Bone marrow (tissue), 2 donors: ENCODE measurements at regions not wholly inside any gene's neighbourhood (a gene's known extent, or its start where the extent isn't known, plus 50 kb on each side); places are given as distances from the start of the nearest gene placed in this dataset.

ENCODE experiments used
- DNase-seq, 2 donors: peaks; one replicate each; lab custom pipeline; 2025; lab: John Stamatoyannopoulos, UW

DNA sequence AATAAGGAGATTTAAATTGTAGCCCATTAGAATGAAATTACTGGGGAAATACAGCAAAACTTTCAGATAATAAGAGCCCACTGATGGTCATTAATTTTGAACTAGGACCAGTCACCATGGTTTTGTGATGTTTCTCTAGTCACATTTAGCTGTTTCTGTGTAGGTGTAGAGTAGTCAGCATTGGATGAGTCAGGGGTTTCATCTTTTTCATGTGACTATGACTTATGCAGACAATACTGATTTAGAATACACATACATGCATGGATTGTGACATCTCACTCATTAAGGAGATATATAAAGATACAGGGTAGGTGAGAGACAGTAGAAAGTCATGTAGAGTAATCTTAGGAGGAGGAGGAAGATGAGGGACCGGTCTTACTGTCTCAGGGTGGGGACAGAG is 1192.7 kb downstream of the KCNT2 start:
- no peak for DNase-seq

DNA sequence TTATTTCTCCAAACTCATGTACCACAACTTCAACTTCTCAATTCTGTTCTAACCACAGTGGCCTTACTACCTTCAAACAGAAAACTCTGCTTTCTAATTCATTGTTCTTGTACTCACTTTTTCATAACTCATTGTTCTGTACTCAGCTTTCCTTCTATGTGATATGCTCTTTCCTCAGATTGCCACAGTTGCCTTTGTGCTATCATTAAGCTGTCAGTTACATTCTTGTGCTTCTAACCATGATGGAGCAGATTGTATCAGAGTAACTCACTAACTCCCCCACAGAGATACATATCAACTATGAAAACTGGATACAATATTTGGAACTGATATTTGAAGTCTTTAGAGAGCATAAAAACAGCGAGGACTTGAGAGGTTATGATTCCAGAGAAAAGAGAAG is 1213.7 kb downstream of the KCNT2 start:
- no peak for DNase-seq

DNA sequence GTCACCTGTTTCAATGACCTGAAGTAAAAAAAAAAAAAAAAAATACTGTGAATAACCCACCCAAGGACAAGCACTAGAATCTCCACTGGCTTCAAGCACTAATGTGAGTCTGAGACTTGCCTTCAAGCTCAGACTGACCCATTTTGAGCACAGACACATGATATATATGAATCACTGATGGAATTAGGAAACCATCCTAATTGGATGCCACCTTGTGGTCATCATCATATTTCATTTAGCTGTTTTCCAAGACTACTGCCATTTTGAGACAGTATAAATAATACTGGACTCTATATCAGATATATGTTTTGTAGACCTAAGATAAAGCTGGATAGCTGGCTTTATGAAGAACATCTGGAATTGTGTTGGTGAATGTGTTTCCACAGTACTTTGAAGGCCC is 1232.0 kb downstream of the KCNT2 start:
- DNase-seq = no peak

GRCh38 chr1:195373856-195374255 is 1234.4 kb downstream of the KCNT2 start:
- no peak for DNase-seq

DNA sequence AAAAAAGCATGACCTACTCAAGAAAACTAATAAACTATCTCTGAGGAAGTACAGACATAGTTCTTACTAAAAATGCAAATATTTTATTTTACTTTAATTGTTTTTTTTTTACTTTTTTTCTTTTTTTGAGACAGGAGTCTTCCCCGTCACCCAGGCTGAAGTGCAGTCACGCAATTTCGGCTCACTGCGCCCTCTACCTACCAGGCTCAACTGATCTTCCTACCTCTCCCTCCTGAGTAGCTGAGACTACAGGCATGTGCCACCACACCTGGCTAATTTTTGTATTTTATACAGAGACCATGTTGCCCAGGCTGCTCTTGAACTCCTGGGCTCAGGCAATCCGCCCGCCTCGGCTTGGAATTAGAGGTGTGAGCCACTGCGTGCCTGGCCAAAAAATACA is 1263.1 kb downstream of the KCNT2 start:
- no peak for DNase-seq

GRCh38 chr1:195337646-195338045 is 1270.6 kb downstream of the KCNT2 start:
- no peak for DNase-seq

- DNase-seq = no peak
Measured at GRCh38 chr1:195336812-195337211, 1271.4 kb downstream of the KCNT2 start.

GRCh38 chr1:195335541-195335940 is 1272.7 kb downstream of the KCNT2 start:
- DNase-seq = no peak

GRCh38 chr1:195332102-195332501 is 1276.1 kb downstream of the KCNT2 start:
- no peak for DNase-seq

- DNase-seq = no peak
Measured at GRCh38 chr1:195328681-195329080, 1279.6 kb downstream of the KCNT2 start.

- no peak for DNase-seq
Measured at GRCh38 chr1:195328102-195328501, 1280.1 kb downstream of the KCNT2 start.

DNA sequence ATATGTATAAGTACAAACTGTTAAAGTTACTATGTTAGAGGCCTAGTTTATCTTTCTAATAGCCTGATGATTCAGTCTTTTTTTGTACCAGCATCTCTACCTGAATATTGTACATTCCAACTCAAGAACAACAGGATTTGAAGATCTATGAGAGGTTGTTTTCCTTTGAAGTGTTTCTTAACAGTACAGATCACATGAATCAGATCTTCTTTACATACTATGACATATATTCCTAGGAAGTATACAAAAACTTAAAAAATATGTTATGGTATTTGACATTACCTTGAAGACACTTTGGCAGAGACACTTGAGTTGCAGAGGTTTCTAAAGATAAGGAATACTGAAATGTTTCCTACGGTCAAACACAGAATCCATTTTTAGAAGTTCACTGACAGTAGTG is 1280.9 kb downstream of the KCNT2 start:
- DNase-seq = no peak

DNA sequence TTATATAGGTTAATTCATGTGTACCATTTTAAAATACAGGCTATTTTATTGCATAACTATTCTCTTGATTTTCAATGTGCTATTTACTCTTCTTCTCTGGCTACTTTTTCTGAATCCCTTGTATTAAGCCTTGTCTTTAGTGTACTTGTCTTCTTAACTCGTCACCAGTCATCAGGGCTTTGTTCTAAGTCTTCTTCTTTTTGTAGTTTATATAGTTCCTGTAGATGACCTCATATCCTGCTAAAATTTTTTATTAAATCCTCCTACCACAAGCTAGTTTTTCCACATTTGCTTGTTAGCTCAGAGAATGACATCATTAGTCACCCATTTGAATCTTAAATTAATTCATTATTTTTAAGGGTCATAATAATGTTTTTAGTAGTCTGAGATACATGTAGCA is 1281.9 kb downstream of the KCNT2 start:
- no peak for DNase-seq

DNA sequence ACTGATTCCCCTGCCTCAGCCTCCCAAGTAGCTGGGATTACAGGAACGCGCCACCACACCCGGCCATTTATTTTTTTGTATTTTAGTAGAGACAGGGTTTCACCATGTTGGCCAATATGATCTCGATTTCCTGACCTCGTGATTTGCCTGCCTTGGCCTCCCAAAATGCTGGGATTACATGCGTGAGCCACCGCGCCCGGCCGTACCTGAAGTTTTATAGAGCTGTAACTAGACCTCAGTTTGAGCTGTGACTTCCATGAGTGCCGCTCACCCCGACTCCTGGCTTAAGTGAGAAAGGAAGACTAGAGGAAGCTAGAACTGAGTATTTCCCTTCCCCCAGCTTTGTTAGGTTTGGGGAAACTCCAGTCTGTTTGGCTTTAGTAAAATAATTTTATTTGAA is 1283.1 kb downstream of the KCNT2 start:
- no peak for DNase-seq

DNA sequence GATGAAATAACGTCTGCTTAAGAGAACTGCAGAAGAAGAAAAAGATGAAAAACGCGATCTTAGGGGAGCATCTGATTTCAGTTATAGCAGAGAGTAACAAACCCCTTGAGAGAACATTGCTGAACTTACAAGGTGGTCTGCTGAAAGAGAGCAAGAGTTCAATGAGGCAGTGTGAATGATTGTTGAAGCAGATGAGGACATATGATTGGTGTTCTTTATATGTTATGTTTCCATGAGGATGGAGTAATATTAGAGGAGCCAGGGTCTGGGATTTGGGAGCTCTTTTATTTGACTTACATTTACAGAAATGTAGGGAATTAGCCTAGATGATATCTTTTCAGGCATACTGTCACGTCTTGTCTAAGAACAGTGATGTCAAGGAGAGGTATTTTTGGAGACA is 1302.0 kb downstream of the KCNT2 start:
- no peak for DNase-seq

- DNase-seq = no peak
Measured at GRCh38 chr1:195294911-195295310, 1313.3 kb downstream of the KCNT2 start.

GRCh38 chr1:195278644-195279043 is 1329.6 kb downstream of the KCNT2 start:
- DNase-seq = no peak

DNA sequence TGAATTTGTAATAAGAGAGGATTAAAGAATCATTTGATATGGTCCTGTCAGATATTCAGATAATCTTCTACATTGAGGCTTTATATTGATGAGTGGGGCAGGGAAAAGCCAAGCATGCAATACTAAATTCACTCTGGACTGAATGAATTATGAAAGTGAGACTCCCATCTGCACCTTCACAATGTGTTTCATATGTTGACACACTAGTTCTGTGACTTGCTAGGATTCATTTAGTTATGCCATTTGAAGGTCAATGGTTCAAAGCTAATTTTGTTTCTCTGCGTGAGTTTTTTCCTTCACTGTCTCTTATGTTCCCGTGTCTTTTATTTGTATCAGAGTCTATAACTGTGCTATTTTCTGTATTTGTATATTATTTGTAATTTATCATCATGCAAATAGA is 1332.5 kb downstream of the KCNT2 start:
- DNase-seq = no peak

DNA sequence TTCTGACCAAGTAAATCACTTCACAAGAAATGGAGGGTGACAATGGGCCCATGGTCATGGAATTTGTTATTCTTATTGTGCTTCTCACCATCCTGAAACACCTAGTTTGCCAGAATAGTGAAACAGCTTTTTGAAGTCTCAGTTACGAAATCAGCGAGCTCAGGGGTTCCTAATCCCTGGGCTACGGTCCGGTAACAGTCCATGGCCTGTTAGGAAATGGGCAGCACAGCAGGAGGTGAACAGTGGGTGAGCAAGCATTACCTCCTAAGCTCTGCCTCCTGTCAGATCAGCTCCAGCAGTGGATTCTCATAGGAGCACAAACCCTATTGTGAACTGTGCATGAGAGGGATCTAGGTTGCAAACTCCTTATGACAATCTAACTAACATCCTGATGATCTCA is 1356.3 kb downstream of the KCNT2 start:
- no peak for DNase-seq

GRCh38 chr1:195243492-195243891 is 1364.7 kb downstream of the KCNT2 start:
- DNase-seq = no peak

- no peak for DNase-seq
Measured at GRCh38 chr1:195241066-195241465, 1367.2 kb downstream of the KCNT2 start.

GRCh38 chr1:195238313-195238712 is 1369.9 kb downstream of the KCNT2 start:
- DNase-seq = no peak

GRCh38 chr1:195236991-195237889 is 1371.0 kb downstream of the KCNT2 start:
- DNase-seq = no peak
